ENCODE measurements at regions not wholly inside any gene's neighbourhood (a gene's known extent, or its start where the extent isn't known, plus 50 kb on each side); places are given as distances from the start of the nearest gene placed in this dataset.
A peak's percentile ranks its signal among the peaks of the same experiment; 100 is the strongest.
"Not testable (repeated sequence)": the region's sequence is repeated elsewhere in the genome, so short reads cannot be mapped to it uniquely, and the experiment has no call there.

DNA sequence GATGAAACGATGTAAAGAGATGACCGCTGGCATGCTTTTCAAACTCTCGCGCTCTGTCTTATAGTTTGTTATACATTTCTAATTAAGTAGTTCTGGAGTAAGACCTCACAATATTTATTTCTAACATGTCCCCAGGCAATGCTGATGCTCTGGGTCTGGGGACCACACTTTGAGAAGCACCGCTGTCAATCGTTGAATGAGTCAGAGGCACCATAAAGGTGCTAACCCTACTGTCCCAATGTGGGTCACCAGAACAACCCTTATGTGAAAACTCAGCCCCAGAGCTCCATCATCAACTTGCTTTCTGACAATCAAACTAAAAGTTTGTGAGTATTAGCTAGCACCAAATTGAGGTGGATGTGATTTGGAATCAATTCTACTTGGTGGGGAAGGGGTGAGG, 284.1 kb upstream of the PRKCQ start:
- DNase-seq = no peak

DNA sequence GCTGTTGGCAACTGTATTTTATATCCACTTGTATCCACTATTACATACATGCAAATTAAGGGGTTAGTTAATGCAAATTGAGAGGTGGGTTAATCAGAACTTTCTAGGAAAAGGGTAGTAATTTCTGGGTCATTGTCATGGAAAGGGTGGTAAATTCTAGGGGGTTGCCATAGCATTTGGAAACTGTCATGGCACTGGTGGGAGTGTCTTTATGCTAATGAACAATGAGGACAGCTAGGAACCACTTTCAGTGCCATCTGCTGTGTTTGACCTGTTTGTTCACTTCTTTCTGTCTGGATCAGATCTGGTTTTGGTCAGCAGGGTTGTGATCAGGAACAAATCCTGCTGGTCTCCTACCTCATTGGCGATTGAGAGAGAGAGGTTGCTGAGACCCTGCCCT, 283.3 kb upstream of the PRKCQ start:
- no peak for DNase-seq

DNA sequence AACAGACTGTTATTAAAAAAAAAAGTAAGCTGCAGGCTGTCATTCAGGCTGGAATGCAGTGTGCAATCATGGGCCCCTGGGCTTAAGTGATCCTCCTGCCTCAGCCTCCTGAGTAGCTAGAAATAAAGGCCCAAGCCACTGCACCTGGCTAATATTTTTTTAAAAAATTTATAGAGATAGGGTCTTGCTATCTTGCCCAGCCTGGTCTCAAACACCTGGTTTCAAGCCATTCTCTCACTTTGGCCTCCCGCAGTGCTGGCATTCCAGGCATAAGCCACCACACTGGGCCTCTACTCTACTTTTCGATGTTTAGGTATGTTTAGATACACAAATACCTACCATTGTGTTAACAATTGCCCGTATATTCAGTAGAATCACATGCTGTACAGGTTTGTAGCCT, 270.4 kb upstream of the PRKCQ start:
- no peak for DNase-seq

DNA sequence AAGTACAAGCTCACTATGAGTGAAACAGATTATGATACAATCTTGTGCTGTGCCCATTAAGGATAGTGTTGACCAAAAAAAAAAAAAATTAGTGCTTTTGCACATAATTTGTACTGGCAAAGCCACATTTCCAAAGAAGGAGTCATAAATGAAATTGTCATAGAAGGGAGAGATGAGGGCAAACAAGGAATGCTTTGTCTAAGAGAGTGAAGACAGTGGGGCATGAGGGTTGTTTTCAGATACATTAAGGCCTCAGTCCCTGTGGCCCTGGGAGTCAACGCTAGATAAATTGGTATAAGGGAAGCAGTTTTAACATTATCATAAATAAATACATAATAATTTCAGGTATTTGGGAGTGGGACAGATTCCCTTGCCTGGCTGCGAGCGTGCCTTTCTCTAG, 267.5 kb upstream of the PRKCQ start:
- DNase-seq = no peak

DNA sequence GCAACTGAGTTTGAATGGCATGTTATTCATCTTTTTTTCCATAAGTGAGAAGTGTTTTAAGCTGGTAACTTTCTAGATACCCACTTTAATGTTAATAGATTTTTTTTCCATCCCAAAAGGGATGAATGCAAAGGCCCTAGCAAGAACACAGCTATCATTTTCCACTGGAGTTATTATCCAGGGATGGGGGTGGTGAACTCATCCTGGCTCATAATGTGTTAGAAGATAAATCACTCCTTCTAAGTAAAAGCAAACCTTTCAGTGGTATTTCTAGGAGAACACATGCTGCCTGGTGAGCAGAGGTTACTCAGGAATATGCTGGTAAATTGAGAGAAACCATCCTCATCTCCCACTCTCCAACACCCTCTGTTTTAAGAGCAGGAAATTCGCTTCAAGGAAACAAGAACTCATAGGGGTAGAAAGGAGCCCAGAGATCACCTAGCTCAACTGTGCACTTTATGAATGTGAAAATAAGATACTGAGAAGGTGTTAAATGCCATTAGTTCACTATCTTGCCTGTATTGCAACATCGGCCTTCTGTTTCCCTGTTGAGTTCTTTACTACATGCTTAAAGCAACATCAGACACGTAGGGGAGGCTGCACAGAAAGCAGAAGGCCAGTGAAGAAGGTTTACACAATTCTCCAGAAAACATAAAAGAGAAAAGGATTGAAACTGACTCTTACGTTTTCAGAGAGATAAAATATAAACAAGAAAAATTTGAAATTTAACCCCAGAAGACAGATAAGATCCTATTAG, 264.0 kb upstream of the PRKCQ start:
- no peak for DNase-seq

DNA sequence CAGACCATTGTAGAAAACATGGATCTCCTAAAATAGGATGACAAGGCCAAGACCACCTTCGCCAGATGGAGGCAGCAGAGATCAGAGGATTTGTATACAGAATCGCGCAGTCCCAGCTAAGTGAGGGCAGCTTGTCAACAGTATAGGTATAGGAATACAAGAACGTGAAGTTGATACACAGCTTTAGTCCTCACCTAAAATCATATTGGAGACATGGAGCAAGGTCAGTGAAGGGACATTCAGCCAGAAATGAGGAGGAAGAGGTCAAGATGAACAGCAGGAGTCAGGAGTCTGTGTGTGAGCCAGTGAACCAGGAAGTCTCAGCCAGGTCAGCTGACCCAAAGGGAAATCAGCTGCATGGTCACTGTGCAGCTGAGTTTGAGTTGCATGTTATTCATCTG, 263.4 kb upstream of the PRKCQ start:
- no peak for DNase-seq

DNA sequence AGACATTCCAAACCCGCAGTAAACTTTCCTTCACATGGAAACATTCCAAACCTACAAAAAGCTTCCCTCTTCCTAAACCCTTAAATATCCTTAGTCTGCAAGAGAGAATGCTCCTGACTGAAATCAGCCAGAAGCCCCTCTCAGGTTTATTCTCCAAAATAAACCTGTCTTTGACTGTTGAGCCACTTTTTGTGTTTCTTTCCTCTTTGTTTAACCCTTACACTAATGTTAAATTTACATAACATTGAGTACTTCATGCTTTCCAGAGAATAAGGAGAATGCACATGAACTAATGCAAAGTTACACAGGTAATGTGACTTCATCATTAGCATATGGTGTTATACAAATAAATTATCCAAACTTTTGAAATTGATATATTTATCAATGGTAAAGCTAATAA, 262.6 kb upstream of the PRKCQ start:
- no peak for DNase-seq

DNA sequence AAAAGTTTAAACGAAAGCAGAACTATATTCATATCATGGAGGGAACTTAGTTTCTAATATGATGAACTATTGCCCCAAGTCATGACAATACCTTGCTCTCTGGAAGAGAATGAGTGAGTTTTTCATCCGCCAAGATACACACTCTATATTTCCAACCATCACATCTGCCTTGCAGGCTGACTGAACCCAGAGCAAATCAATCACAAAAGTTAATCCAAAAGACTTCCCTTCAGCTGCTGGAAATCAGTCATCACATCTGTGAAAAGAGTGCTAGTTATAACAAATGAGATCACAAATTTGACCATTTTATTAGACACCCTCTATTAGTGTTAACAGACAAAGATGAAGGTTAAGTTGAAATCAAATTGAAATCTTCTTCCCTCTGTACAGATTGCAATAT, 261.7 kb upstream of the PRKCQ start:
- no peak for DNase-seq

DNA sequence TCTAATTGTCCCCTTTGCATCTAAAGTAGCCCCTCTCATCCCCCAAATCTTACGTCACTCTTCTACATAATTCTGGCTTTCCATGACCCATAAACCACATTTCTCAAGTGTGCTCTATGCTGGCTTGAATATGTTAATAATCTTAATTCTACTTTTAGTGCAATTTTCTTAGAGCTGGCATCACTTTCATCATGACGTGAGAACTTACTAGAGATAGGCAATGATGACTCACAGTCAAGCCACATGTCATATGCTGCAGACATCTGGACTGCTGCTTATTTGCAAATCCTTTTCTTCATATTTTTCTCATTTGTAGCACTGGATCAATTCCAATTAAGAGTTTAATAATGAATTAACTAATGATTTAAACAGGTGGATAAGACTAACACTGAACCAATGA, 260.7 kb upstream of the PRKCQ start:
- DNase-seq = no peak

DNA sequence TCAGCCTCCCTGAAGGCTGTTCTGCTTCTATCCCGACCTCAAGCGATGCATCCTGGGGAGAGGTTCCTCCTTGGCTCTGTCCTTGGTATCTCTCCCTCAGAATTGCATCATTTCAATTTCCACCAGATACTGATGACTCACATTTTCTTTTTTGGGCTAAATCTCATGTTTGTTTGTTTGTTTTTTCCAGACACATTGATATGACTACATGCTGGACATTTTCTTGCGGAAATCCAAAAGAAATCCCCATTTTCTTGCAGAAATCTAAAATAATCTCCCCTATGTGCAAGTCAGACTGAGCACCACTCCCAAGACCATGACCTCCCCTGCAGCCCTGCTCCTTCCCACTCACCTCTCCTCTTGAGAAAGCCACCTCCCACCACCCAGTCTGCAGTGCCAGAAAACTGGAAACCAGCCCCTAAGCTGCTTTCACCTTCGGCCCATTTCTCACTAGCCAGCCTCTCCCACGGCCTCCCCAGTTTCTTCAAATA, 260.2 kb upstream of the PRKCQ start:
- DNase-seq = no peak

DNA sequence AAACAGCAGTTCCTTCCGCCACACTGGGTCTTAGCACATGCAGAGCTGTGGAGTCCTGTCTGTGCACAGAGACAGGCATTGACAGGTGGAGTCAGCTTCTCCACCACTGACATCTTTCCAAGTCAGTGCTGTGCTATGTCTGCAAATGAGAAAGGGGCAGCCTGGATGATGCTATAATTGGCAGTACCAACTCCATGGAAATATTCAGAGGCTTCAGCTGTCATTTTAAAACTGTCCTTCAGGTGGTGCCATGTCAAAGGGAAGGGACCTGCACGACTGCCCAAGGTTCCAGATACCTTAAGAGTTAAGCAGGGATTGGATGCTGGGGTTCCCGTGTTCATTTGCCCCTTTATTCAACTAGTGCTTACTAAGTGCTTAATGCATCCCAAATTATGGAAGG, 258.0 kb upstream of the PRKCQ start:
- no peak for DNase-seq

DNA sequence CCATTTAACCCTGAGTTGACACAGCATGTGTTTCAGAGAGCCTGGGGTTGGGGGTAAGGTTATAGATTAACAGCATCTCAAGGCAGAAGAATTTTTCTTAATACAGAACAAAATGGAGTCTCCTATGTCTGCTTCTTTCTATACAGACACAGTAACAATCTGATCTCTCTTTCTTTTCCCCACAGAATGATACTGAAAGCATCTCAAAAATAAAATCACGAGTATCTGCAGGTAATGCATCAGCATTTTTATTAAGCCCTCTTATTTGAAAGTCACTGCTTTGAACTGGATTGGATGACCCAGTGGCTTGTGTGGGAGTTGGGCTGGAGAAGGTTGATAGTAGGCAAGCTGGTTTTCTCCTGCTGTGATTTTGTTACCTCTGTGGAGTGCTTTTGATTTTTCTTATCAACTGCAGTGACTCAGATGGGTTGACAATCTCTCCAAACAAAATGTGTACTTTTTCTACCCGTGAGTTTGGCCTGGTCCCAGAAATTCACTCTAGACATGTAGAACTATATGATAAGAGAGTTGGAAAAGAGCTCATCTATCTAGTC, 253.5 kb upstream of the PRKCQ start:
- no peak for DNase-seq

DNA sequence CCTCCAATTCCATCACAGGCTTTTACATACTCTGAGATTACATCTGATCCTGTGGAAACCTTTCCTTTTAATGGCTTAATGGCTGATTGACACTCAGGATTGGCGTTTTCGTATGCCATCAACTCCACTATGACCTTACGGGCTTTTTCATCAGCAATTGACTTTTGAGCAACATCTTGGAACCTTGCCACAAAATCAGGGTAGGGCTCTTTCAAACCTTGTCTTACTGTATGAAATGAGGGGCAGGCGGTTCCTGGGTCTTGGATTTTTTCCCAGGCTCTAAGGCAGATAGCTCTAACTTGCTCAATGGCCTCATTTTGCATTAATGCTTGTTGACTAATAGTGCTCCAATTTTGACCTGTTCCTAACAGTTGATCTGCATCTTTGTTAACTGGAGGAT, 250.9 kb upstream of the PRKCQ start:
- not testable (repeated sequence) for DNase-seq

DNA sequence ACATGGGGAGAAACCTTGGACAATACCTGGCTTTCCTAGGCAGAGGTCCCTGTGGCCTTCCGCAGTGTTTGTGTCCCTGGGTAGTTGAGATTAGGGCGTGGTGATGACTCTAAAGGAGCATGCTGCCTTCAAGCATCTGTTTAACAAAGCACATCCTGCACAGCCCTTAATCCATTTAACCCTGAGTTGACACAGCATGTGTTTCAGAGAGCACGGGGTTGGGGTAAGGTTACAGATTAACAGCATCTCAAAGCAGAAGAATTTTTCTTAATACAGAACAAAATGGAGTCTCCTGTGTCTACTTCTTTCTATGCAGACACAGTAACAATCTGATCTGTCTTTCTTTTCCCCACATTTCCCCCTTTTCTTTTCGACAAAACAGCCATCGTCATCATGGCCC, 244.7 kb upstream of the PRKCQ start:
- peak; percentile 11 for DNase-seq

DNA sequence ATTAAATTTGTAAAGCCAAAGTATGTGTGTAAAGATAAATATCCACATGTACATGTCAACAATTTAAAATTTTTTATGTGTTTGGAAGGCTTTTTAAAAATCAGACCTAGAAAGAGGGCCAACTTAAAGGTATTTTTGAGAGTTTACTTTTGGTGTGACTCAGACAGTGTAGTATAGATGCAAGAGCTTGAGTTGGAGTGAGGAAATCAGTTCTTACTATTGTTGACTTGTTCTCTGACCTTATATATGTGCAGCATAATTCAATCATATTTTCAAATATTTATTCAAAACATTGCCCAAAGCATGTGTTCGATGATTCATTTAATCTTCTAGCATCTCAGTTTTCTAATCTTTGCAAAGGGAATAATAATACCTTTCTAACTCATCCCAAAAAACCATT, 243.7 kb upstream of the PRKCQ start:
- no peak for DNase-seq

DNA sequence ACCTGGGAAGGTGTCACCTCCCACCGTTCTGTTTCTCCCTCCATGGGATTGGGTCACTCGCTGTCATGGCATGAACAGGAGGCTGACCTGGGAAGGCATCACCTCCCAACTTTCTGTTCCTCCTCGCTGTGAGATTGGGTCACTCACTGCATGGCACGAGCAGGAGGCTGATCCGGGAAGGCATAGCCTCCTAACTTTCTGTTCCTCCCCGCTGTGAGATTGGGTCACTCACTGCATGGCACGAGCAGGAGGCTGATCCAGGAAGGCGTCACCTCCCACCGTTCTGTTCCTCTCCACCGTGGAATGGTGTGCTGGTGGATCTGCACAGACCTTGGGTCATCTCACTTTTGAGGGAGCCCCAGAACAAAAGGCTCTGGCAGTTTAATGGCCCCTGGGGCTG, 239.2 kb upstream of the PRKCQ start:
- no peak for DNase-seq

DNA sequence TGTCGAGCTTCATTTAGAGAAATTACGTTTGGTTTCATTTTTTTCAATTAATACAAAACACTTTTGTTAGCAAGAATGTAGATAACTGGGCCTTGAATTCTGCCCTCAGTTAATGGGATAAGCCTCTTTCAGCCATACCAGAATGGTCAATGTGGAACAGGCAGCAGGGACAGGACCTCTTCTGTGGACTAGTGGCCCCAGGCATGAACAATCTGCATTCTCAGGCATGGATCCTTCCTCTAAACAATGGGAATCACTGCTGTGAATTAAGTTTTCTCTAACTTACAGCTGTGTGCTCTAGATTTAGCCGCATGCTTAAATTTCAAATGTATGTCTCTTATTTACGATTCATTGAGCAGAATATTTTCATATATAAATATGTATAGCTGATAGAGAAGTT, 237.7 kb upstream of the PRKCQ start:
- DNase-seq = no peak

DNA sequence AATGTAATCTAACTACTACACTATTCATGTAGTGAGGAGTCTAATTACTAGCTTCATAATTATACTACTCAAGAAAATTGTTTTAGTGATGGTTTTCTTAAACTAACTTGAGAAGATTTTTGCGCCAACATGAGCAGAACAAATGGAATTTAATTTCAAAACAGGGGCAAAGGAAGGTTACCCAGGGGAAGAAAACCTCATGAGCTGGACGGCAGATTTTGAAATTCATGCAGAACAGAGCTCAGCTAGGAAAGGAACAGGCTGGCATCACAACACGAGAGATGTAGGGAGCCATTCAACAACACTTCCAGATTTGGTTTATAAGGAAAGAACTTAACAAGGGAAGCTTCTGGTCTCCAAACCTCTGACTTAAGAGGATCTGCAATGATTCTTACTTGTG, 235.3 kb upstream of the PRKCQ start:
- no peak for DNase-seq

DNA sequence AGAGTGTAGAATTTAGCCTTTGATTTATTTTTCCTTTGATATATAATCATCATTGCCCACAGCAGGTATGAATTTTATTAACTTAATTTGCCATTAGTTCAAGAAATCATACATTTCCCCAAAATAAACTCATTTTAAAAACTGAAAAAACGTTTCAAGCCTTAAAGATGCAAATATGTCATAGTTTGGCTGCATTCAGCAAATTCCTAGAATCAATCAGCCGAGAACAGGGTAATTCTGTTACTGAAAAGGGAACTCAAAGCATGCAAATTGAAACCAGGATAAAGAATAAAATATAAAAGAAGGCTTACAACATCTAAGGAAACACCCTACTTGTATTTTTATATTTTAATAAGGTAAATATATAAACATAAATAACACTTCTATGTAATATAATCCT, 233.8 kb upstream of the PRKCQ start:
- no peak for DNase-seq

DNA sequence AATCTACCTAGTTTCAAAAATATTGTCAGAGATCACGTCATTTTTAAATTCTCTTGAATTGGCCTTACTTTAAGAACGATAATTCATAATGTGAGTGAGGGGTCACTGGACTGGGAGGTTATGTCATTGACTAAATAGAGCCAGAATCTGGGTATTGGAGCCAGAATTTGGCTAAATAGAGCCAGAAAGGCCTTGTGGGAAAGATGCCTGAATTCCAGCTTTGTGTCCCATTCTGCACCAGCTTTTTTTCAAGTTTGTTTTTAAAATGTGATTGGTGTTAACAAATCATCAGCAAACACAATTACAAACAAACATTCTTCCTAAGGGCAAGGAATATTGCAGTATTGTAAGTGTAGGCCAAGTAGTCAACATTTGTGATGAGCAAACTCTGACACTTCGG, 233.2 kb upstream of the PRKCQ start:
- no peak for DNase-seq

DNA sequence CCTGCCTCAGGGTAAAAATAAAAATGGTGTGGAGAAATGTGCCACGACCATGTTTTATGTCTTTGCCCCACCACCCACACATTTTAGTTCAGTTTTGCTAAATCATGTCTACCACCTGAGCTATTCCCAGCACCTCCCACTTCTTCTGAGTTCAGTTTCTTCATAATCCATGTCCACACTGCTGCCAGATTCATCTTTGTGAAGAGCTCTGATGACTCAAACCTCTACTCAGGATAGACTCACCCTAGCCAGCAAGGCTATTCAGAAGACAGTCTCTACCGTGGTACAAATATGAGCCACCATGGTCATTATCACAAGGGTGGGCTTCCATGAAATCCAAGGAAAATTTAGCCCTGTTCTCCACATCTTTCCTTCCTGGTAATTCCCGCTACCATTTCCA, 231.1 kb upstream of the PRKCQ start:
- DNase-seq = no peak

DNA sequence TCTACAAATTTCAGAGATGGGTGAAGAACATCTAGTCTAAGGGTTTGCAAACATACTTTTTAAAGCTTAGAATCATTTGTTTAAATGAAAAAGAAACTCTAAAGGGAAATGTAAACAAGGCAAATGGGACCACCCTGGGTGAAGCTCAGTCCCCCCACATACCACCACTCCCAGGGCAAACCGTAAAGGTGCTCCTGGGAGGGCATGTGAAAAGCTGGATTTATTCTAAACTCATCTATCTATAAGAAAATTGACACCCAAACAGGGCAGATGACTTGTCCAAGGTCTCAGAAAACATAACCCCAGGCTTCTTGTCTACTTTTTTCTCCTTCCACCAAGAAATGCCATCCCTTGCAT, 223.3 kb upstream of the PRKCQ start:
- DNase-seq = no peak

DNA sequence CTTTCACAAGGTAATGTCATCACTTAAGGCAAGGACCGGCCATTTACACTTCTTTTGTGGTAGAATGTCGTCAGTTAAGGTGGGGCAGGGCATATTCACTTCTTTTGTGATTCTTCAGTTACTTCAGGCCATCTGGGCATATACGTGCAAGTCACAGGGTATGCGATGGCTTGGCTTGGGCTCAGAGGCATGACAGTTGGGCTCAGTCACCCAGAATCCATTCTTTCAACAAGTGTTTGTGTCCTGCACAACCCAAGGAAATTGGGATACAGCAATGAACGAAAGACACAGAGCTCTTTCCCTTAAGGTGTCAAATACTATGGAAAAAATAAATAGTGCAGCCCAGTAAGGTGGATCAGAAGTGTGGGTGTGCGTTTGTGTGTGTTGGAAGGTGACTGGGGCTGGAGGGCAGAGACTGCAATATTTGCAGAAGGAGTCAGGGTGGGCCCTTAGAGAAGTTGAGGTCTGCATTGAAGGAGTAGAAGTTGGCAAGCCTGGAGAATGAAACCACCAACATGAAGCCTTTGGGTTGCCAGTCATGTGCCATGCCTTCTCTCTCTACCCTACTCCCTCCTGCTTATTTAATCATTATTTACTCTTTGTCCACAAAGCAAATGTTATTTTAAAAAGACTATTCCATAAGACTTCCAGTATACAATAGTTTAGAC, 222.8 kb upstream of the PRKCQ start:
- no peak for DNase-seq

DNA sequence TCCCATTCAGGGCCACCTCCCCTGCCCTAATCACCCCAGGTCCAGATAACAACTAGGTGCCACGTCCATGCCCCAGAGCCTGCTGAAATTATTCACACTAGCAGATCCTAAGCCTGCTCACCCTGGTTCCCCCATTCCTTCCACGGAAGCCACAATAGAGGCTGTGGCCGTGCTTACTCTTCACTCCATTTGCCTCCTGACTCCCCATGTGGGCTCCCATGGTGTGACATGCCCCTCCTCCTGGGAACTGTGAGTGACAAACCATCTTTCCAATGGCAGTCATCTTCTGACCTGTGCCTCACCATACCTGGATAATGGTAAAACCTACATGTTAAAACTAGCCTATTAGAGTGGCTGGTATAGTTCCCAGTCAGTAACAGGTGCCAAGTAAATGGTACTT, 216.2 kb upstream of the PRKCQ start:
- DNase-seq = no peak

DNA sequence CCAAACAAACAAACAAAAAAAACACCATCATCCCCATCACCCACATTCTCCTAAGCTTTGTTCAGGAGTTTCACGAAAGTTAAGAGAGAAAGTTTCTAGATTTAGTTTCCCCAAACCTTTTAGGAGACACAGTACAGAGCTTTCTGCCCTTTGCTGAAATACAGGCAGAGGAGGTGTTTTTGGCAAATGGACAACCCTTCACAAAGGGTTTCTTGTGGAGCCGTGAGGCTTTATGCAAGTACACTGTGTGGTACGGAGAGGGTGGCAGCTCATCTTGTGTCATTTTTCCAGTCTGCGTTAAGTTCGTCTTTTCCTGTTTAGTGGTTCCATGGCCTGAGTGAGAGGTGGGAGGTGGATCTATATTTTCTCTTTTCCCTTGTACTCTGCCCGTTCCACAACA, 215.5 kb upstream of the PRKCQ start:
- DNase-seq = no peak
